ENCODE measurements at regions not wholly inside any gene's neighbourhood (a gene's known extent, or its start where the extent isn't known, plus 50 kb on each side); places are given as distances from the start of the nearest gene placed in this dataset.

GRCh38 chr14:37974421-37974820 is 233.3 kb upstream of the SSTR1 start:
- CTCF ChIA-PET: no interaction called here

GRCh38 chr14:37977481-37977880 is 230.2 kb upstream of the SSTR1 start:
- TF ChIP-seq LEF1 (IDR thresholded peaks at IDR 0.05; ENCODE audit: borderline replicate concordance): no peak
- TF ChIP-seq FOXA1 (IDR thresholded peaks at IDR 0.05): no peak
- no peak for TF ChIP-seq ELF4 (IDR thresholded peaks at IDR 0.05)
- TF ChIP-seq SUZ12 (IDR thresholded peaks at IDR 0.05): no peak
- TF ChIP-seq FOXM1 (IDR thresholded peaks at IDR 0.05; ENCODE audit: borderline replicate concordance): no peak
- no peak for TF ChIP-seq L3MBTL2 (conservative IDR thresholded peaks at IDR 0.05)
- no peak for TF ChIP-seq CTBP1 (IDR thresholded peaks at IDR 0.05; ENCODE audit: borderline replicate concordance)
- no peak for TF ChIP-seq HDGF (IDR thresholded peaks at IDR 0.05; ENCODE audit: borderline replicate concordance)
- no peak for TF ChIP-seq ARNT (IDR thresholded peaks at IDR 0.05)
- TF ChIP-seq PKNOX1 (IDR thresholded peaks at IDR 0.05): no peak
- no peak for TF ChIP-seq TARDBP (IDR thresholded peaks at IDR 0.05)
- no peak for TF ChIP-seq NFRKB (IDR thresholded peaks at IDR 0.05)
- ChIA-PET CTCF (interaction anchor here (0.6 to 0.8 kb wide), 2 partner anchors 39 to 529 kb away, joined by 4 to 5 read pairs; no protein-coding TSS in a partner anchor), POLR2A (no interaction called here)
- no peak for DNase-seq (ENCODE audit: extremely low spot score)

More at GRCh38 chr14:37974421-37974820, 233.3 kb upstream of the SSTR1 start:
- no peak for TF ChIP-seq ELF4 (IDR thresholded peaks at IDR 0.05)
- TF ChIP-seq SP1 (IDR thresholded peaks at IDR 0.05): no peak
- TF ChIP-seq L3MBTL2 (conservative IDR thresholded peaks at IDR 0.05): no peak
- no peak for TF ChIP-seq NFRKB (IDR thresholded peaks at IDR 0.05)
- no peak for TF ChIP-seq SUZ12 (IDR thresholded peaks at IDR 0.05)
- TF ChIP-seq ZNF384 (IDR thresholded peaks at IDR 0.05): no peak
- no peak for TF ChIP-seq HDGF (IDR thresholded peaks at IDR 0.05; ENCODE audit: borderline replicate concordance)
- no peak for TF ChIP-seq FOXM1 (IDR thresholded peaks at IDR 0.05; ENCODE audit: borderline replicate concordance)
- no peak for TF ChIP-seq ARNT (IDR thresholded peaks at IDR 0.05)
- DNase-seq (ENCODE audit: extremely low spot score): no peak
- POLR2A ChIA-PET: no interaction called here

GRCh38 chr14:37985826-37986470 is 221.8 kb upstream of the SSTR1 start:
- CTCF ChIA-PET: interaction anchor here (0.6 kb wide), 1 partner anchor 14 kb away, joined by 3 read pairs; no protein-coding TSS in a partner anchor
- no peak for TF ChIP-seq ELF4 (IDR thresholded peaks at IDR 0.05)
- POLR2A ChIA-PET: no interaction called here
- DNase-seq (ENCODE audit: extremely low spot score): peak; percentile 31

GRCh38 chr14:37988472-37988871 is 219.2 kb upstream of the SSTR1 start:
- no peak for TF ChIP-seq SP1 (IDR thresholded peaks at IDR 0.05)
- TF ChIP-seq FOXA1 (IDR thresholded peaks at IDR 0.05): no peak
- no peak for TF ChIP-seq HDGF (IDR thresholded peaks at IDR 0.05; ENCODE audit: borderline replicate concordance)
- no peak for TF ChIP-seq PKNOX1 (IDR thresholded peaks at IDR 0.05)
- no peak for TF ChIP-seq ZNF384 (IDR thresholded peaks at IDR 0.05)
- TF ChIP-seq ELF4 (IDR thresholded peaks at IDR 0.05): no peak
- no peak for TF ChIP-seq TARDBP (IDR thresholded peaks at IDR 0.05)
- TF ChIP-seq FOXM1 (IDR thresholded peaks at IDR 0.05; ENCODE audit: borderline replicate concordance): no peak
- no peak for TF ChIP-seq NFRKB (IDR thresholded peaks at IDR 0.05)
- TF ChIP-seq FOXK2 (IDR thresholded peaks at IDR 0.05): no peak
- TF ChIP-seq BHLHE40 (IDR thresholded peaks at IDR 0.05; ENCODE audit: borderline replicate concordance): no peak
- ChIA-PET POLR2A (no interaction called here), CTCF (no interaction called here)
- no peak for DNase-seq (ENCODE audit: extremely low spot score)

- no peak for DNase-seq (ENCODE audit: extremely low spot score)
- ChIA-PET POLR2A (no interaction called here), CTCF (no interaction called here)
- TF ChIP-seq FOXK2 (IDR thresholded peaks at IDR 0.05) (no peak), NFRKB (IDR thresholded peaks at IDR 0.05) (no peak), FOXA1 (IDR thresholded peaks at IDR 0.05) (no peak), FOXM1 (IDR thresholded peaks at IDR 0.05; ENCODE audit: borderline replicate concordance) (no peak), L3MBTL2 (conservative IDR thresholded peaks at IDR 0.05) (no peak), PKNOX1 (IDR thresholded peaks at IDR 0.05) (no peak), LEF1 (IDR thresholded peaks at IDR 0.05; ENCODE audit: borderline replicate concordance) (no peak), CTBP1 (IDR thresholded peaks at IDR 0.05; ENCODE audit: borderline replicate concordance) (no peak), SP1 (IDR thresholded peaks at IDR 0.05) (no peak), ELF4 (IDR thresholded peaks at IDR 0.05) (no peak)
Observed at GRCh38 chr14:37991027-37991426, 216.7 kb upstream of the SSTR1 start.

- TF ChIP-seq PKNOX1 (IDR thresholded peaks at IDR 0.05): no peak
- no peak for TF ChIP-seq ZNF384 (IDR thresholded peaks at IDR 0.05)
- no peak for TF ChIP-seq L3MBTL2 (conservative IDR thresholded peaks at IDR 0.05)
- TF ChIP-seq HDGF (IDR thresholded peaks at IDR 0.05; ENCODE audit: borderline replicate concordance): no peak
- TF ChIP-seq FOXK2 (IDR thresholded peaks at IDR 0.05): no peak
- TF ChIP-seq BHLHE40 (IDR thresholded peaks at IDR 0.05; ENCODE audit: borderline replicate concordance): no peak
- TF ChIP-seq SUZ12 (IDR thresholded peaks at IDR 0.05): no peak
- no peak for TF ChIP-seq NFRKB (IDR thresholded peaks at IDR 0.05)
- TF ChIP-seq FOXA1 (IDR thresholded peaks at IDR 0.05): no peak
- TF ChIP-seq LEF1 (IDR thresholded peaks at IDR 0.05; ENCODE audit: borderline replicate concordance): no peak
- no peak for TF ChIP-seq TARDBP (IDR thresholded peaks at IDR 0.05)
- no peak for TF ChIP-seq ARNT (IDR thresholded peaks at IDR 0.05)
- no peak for TF ChIP-seq FOXM1 (IDR thresholded peaks at IDR 0.05; ENCODE audit: borderline replicate concordance)
- TF ChIP-seq SP1 (IDR thresholded peaks at IDR 0.05): no peak
- no peak for TF ChIP-seq ELF4 (IDR thresholded peaks at IDR 0.05)
- TF ChIP-seq CTBP1 (IDR thresholded peaks at IDR 0.05; ENCODE audit: borderline replicate concordance): no peak
- POLR2A ChIA-PET: no interaction called here
- CTCF ChIA-PET: no interaction called here
- DNase-seq (ENCODE audit: extremely low spot score): no peak
Observed at GRCh38 chr14:37992499-37992898, 215.2 kb upstream of the SSTR1 start.

All from HEK293T (cell line).